C4-2B (cell line): ENCODE measurements at regions not wholly inside any gene's neighbourhood (a gene's known extent, or its start where the extent isn't known, plus 50 kb on each side); places are given as distances from the start of the nearest gene placed in this dataset.
"Not testable (repeated sequence)": the region's sequence is repeated elsewhere in the genome, so short reads cannot be mapped to it uniquely, and the experiment has no call there.

Experiments used
- ZFX ChIP-seq: fragments of 450-650 bp; IDR thresholded peaks from 2 replicates; pipeline ENCODE4 v1.6.1; 2017
- TF ChIP-seq, protein P1 (sequence below): fragments of 450-650 bp; conservative IDR thresholded peaks from 2 replicates; pipeline ENCODE4 v1.5.1; 2017; ENCODE audit warnings: mild to moderate bottlenecking

DNA sequence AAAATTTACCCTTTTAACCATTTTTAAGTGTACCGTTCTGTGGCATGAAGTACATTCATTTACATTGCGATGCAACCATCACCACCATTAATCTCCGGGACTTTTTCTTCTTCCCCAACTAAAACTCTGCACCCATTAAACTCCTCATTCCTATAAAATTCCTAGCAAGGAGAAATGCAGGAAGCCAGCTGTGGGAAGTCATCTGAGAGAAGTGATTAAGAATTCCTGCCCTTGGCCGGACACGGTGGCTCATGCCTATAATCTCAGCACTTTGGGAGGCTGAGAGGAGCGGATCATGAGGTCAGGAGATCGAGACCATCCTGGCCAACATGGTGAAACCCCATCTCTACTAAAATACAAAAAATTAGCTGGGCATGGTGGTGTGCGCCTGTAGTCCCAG, 121.9 kb upstream of the RBPJ start:
- TF ChIP-seq, protein P1, sequence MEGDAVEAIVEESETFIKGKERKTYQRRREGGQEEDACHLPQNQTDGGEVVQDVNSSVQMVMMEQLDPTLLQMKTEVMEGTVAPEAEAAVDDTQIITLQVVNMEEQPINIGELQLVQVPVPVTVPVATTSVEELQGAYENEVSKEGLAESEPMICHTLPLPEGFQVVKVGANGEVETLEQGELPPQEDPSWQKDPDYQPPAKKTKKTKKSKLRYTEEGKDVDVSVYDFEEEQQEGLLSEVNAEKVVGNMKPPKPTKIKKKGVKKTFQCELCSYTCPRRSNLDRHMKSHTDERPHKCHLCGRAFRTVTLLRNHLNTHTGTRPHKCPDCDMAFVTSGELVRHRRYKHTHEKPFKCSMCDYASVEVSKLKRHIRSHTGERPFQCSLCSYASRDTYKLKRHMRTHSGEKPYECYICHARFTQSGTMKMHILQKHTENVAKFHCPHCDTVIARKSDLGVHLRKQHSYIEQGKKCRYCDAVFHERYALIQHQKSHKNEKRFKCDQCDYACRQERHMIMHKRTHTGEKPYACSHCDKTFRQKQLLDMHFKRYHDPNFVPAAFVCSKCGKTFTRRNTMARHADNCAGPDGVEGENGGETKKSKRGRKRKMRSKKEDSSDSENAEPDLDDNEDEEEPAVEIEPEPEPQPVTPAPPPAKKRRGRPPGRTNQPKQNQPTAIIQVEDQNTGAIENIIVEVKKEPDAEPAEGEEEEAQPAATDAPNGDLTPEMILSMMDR = not testable (repeated sequence)
- not testable (repeated sequence) for TF ChIP-seq ZFX
